Right atrium auricular region (tissue), 2 donors: ENCODE measurements at regions not wholly inside any gene's neighbourhood (a gene's known extent, or its start where the extent isn't known, plus 50 kb on each side); places are given as distances from the start of the nearest gene placed in this dataset.
"Not testable (repeated sequence)": the region's sequence is repeated elsewhere in the genome, so short reads cannot be mapped to it uniquely, and the experiment has no call there.

ENCODE experiments used
- DNase-seq: peaks from one replicate; pipeline ENCODE4 v3.0.0-alpha.2; 2019; ENCODE audit warnings: low spot score
- H3K27ac ChIP-seq, 2 donors: fragments of 200-600 bp; sonication (generic); 1 replicate in 1 of 2; 2 replicates in 1 of 2; pipeline ENCODE4 v1.5.1; 2016 to 2019
- H3K27me3 ChIP-seq, 2 donors: fragments of 200-600 bp; sonication (generic); one replicate each; pipeline versions ENCODE4 v1.5.1 to v1.6.0; 2017 to 2019
- H3K36me3 ChIP-seq: fragments of 200-600 bp; sonication (generic); one replicate; pipeline ENCODE4 v1.5.1; 2016
- H3K4me1 ChIP-seq, 2 donors: fragments of 200-600 bp; sonication (generic); one replicate each; pipeline versions ENCODE4 v1.5.1 to v1.6.0; 2017 to 2019
- H3K4me3 ChIP-seq, 2 donors: fragments of 200-600 bp; sonication (generic); 1 replicate in 1 of 2; 2 replicates in 1 of 2; pipeline ENCODE4 v1.5.1; 2017 to 2019; ENCODE audit warnings: mild to moderate bottlenecking in 1 of 2, moderate library complexity in 1 of 2
- H3K9me3 ChIP-seq, 2 donors: fragments of 200-600 bp; sonication (generic); one replicate each; pipeline ENCODE4 v1.5.1; 2019
- TF ChIP-seq, protein P1 (sequence below), 2 donors: fragments of 200-600 bp; sonication (generic); IDR thresholded peaks; one replicate each; pipeline ENCODE4 v1.5.1; 2019; ENCODE audit warnings: antibody characterized with exemption in 2 of 2

DNA sequence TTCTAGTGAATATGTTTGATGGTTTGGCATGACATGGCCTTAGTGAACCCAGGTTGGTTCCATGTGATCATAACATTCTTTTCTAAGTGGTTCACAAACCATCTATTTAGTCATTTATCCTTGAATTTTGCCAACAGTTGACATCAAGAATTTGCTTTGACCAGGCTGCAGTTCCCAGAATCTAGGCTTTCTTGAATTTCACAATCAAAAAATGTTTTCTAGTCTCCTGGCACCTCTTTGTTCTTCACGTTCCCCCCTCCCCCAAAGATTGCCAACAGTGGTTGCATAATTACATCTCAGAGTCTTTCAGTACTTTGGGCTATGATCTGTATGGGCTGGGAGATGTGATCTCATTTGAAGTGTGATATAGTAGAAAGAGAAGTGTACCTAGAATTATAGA is 124.0 kb downstream of the GATA6 start:
- no peak overlapping the region for H3K27ac ChIP-seq
- H3K4me1 ChIP-seq: no peaks in the 10 kb centered on the region
- TF ChIP-seq, protein P1, sequence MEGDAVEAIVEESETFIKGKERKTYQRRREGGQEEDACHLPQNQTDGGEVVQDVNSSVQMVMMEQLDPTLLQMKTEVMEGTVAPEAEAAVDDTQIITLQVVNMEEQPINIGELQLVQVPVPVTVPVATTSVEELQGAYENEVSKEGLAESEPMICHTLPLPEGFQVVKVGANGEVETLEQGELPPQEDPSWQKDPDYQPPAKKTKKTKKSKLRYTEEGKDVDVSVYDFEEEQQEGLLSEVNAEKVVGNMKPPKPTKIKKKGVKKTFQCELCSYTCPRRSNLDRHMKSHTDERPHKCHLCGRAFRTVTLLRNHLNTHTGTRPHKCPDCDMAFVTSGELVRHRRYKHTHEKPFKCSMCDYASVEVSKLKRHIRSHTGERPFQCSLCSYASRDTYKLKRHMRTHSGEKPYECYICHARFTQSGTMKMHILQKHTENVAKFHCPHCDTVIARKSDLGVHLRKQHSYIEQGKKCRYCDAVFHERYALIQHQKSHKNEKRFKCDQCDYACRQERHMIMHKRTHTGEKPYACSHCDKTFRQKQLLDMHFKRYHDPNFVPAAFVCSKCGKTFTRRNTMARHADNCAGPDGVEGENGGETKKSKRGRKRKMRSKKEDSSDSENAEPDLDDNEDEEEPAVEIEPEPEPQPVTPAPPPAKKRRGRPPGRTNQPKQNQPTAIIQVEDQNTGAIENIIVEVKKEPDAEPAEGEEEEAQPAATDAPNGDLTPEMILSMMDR (IDR thresholded peaks at IDR 0.05): no peak
- H3K27me3 ChIP-seq: no peaks in the 10 kb centered on the region
- peaks cover 0 to 10% of the 10 kb centered on the region in 2 donors for H3K9me3 ChIP-seq
- no peak overlapping the region for H3K4me3 ChIP-seq
- H3K36me3 ChIP-seq: no peaks in the 10 kb centered on the region
- no peak for DNase-seq

DNA sequence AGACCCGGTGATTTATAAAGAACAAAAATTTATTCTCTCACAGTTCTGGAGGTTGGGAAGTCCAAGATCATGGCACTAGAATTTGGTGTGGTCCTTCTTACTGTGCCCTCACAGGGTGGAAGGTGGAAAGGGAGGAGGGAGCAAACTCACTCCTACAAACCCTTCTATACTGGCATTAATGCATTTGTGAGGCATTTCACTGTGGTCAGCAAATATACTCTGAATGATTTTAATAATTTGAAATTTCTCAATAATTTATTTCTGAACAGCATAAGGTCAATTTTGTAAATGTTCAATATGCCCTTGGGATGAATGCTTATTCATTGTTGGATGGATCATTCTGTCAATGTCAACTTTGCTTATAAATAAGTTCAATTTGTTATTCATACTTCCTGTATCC is 120.6 kb downstream of the GATA6 start:
- H3K4me1 ChIP-seq: peaks cover 0 to 18% of the 10 kb centered on the region in 2 donors
- no peak overlapping the region for H3K27ac ChIP-seq
- H3K4me3 ChIP-seq: no peak overlapping the region
- DNase-seq: no peak
- TF ChIP-seq, protein P1 (IDR thresholded peaks at IDR 0.05): no peak
- no peaks in the 10 kb centered on the region for H3K27me3 ChIP-seq
- no peaks in the 10 kb centered on the region for H3K36me3 ChIP-seq
- peaks cover 0 to 11% of the 10 kb centered on the region in 2 donors for H3K9me3 ChIP-seq

DNA sequence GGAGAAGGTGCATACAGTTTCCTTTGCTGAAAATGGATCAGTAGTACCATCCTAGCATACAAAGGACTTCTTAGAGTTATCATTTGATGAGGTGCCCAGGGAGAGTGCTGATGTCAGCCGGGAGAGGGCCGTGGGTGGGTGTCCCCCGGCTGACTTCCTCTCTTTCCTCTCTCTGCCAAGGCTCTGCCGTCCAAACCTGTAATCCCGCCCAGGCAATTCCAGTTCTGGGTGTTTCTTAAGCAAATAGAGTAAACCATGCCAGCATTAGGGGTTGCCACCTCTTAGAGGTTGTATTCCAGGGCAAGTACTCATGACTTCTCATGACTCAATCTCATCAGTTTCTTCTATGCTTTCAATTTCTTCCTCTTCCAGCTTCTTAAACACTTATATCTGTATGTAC is 117.2 kb downstream of the GATA6 start:
- peaks cover 0 to 11% of the 10 kb centered on the region in 2 donors for H3K9me3 ChIP-seq
- peak overlapping the region; percentile 23 to 31 for H3K27ac ChIP-seq
- no peak overlapping the region for H3K4me3 ChIP-seq
- no peaks in the 10 kb centered on the region for H3K36me3 ChIP-seq
- TF ChIP-seq, protein P1 (IDR thresholded peaks at IDR 0.05): no peak
- no peaks in the 10 kb centered on the region for H3K27me3 ChIP-seq
- DNase-seq: peak; percentile 75
- H3K4me1 ChIP-seq: peaks cover 0 to 36% of the 10 kb centered on the region in 2 donors

DNA sequence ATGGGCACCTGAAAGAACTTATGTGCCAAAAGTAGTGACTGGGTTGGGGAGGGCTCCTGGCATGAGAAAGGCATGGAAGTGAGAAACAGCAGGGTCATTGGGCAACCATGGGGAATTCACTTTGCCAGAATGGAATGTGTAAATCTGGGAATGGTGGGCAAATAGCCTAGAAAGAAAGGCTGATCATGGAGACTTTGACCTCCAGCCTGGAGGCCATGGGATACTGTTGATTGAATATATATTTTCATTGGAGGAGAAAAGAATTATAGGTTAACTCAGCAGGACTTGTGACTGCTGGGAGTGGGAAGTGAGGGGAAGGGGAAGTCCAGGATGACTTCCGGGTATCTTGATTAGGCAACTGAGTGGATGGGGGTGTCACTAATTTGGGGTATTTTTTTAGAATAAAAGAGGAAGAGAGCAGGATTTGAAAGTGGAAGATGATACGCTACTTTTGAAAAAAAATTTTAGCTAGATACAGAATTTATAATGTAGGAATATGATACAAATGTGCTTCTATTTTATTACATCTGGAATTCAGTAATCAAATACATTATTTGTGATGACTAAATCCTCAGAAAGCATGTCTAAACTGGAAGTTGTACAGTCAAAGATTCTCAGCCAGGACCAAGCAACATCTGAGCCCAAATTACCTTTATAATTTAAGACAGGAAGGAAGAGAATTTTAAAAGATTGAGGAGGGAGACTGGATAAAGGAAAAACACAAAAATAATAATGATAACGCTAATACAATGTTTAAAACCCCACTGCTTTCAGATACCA is 116.2 kb downstream of the GATA6 start:
- Histone ChIP-seq H3K27me3 (no peaks in the 10 kb centered on the region), H3K36me3 (no peaks in the 10 kb centered on the region), H3K4me3 (no peak overlapping the region), H3K4me1 (peaks cover 0 to 36% of the 10 kb centered on the region in 2 donors), H3K27ac (peak overlapping the region in 1 of 2 donors; percentile 31), H3K9me3 (peaks cover 0 to 11% of the 10 kb centered on the region in 2 donors)
- DNase-seq: no peak
- TF ChIP-seq, protein P1 (IDR thresholded peaks at IDR 0.05): no peak

DNA sequence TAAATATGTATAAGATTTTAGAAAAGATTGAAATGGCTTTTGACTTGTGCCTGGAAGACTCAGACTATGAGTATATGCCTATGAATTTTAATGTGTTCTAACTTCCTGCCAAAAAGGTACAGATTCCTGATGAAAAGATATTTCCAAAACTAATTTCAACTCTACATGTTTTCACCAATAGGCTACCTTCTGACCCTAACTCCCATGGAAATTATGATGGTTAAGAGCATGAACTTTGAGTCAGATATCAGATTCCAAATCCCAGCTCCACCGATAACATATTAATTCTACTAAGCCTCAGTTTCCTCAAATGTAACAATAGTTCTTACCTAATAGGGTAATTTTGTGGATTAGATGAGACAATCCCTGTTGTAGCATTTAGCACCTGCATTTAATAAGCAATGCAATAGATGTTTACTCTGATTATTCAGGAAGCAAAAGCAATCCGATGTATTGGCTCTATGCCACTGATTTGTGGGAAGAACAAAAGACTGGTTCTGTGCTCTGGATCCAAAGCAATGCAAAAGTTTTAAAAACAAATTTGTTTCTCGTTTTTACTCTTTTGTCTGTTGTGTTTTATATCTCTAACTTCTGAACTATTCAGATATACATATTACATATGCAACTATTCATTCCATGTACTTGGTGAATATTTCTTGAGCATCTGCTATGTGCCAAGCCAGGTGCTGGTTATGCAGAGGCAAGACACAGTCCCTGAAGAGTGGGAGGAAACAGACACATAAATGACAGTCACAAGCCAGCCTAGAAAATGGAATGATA is 115.4 kb downstream of the GATA6 start:
- TF ChIP-seq, protein P1 (IDR thresholded peaks at IDR 0.05): no peak
- H3K4me3 ChIP-seq: no peak overlapping the region
- H3K27me3 ChIP-seq: no peaks in the 10 kb centered on the region
- no peaks in the 10 kb centered on the region for H3K36me3 ChIP-seq
- H3K4me1 ChIP-seq: peaks cover 0 to 40% of the 10 kb centered on the region in 2 donors
- H3K9me3 ChIP-seq: peaks cover 0 to 7% of the 10 kb centered on the region in 2 donors
- no peak overlapping the region for H3K27ac ChIP-seq
- no peak for DNase-seq

DNA sequence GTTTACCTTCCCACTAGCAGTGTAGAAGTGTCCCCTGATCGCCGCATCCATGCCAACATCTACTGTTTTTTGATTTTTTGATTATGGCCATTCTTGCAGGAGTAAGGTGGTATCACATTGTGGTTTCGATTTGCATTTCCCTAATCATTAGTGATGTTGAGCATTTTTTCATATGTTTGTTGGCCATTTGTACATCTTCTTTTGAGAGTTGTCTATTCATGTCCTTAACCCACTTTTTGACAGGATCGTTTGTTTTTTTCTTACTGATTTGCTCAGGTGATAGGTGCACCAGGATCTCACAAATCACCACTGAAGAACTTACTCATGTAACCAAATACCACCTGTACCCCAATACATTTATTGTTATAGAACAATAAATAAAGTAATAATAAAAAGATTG is 114.5 kb downstream of the GATA6 start:
- H3K4me3 ChIP-seq, H3K9me3 ChIP-seq, DNase-seq, H3K36me3 ChIP-seq, H3K27ac ChIP-seq, H3K27me3 ChIP-seq: not testable (repeated sequence)
- peaks cover 0 to 40% of the 10 kb centered on the region in 2 donors for H3K4me1 ChIP-seq
